WTC11 (cell line): ENCODE measurements at regions not wholly inside any gene's neighbourhood (a gene's known extent, or its start where the extent isn't known, plus 50 kb on each side); places are given as distances from the start of the nearest gene placed in this dataset.

Experiments used
- ATAC-seq: fragments of 200-7000 bp; cut with Tn5 transposase; 2 replicates; pipeline ENCODE4 v1.10.0; 2021; ENCODE audit warnings: mild to moderate bottlenecking, moderate library complexity
- CTCF ChIA-PET: fragments of 300-600 bp; sonication (Branson Sonifier 250); formaldehyde crosslinking; loops from one replicate; lab custom pipeline; 2021; ENCODE audit warnings: antibody characterized with exemption; lab: Charles Lee
- POLR2A ChIA-PET: fragments of 350-600 bp; sonication (Branson Sonifier 250); formaldehyde crosslinking; loops from one replicate; lab custom pipeline; 2021; ENCODE audit warnings: antibody characterized with exemption; lab: Charles Lee
- DNase-seq: peaks from one replicate; pipeline ENCODE4 v3.0.0; 2021; ENCODE audit warnings: low spot score
- H3K27ac Mint-ChIP-seq: 2 replicates; pipeline ENCODE4 v1.8.0; 2021; ENCODE audit warnings: mixed read lengths
- H3K27me3 Mint-ChIP-seq: 2 replicates; pipeline ENCODE4 v1.8.0; 2021; ENCODE audit warnings: low read depth, mild to moderate bottlenecking, moderate library complexity, mixed read lengths
- H3K36me3 Mint-ChIP-seq: 2 replicates; pipeline ENCODE4 v1.8.0; 2021; ENCODE audit warnings: mixed read lengths
- H3K4me1 Mint-ChIP-seq: 2 replicates; pipeline ENCODE4 v1.8.0; 2022; ENCODE audit warnings: mixed read lengths
- H3K4me3 Mint-ChIP-seq: 2 replicates; pipeline ENCODE4 v1.8.0; 2021; ENCODE audit warnings: mild to moderate bottlenecking, moderate library complexity, mixed read lengths
- H3K9me3 Mint-ChIP-seq: 2 replicates; pipeline ENCODE4 v1.8.0; 2021; ENCODE audit warnings: mixed read lengths
- CREB1 ChIP-seq: sonication (generic); formaldehyde crosslinking; IDR thresholded peaks from 2 replicates; pipeline ENCODE4 v1.8.0; 2023; ENCODE audit warnings: mild to moderate bottlenecking, missing genetic modification reagents
- CREM ChIP-seq: sonication (generic); formaldehyde crosslinking; IDR thresholded peaks from 2 replicates; pipeline ENCODE4 v1.8.1; 2022; ENCODE audit warnings: mild to moderate bottlenecking, missing genetic modification reagents, moderate library complexity
- FOXK1 ChIP-seq: sonication (generic); formaldehyde crosslinking; IDR thresholded peaks from 2 replicates; pipeline ENCODE4 v1.8.0; 2022; ENCODE audit warnings: mild to moderate bottlenecking, moderate library complexity, missing genetic modification reagents
- FOXP1 ChIP-seq: sonication (generic); formaldehyde crosslinking; IDR thresholded peaks from 2 replicates; pipeline ENCODE4 v1.8.0; 2022; ENCODE audit warnings: missing genetic modification reagents, mild to moderate bottlenecking, moderate library complexity, borderline replicate concordance
- GRHL2 ChIP-seq: fragments of 250-450 bp; sonication (Bioruptor Pico); IDR thresholded peaks from 2 replicates; pipeline ENCODE4 v1.8.0; 2022; ENCODE audit warnings: mild to moderate bottlenecking, moderate library complexity; ENCODE audit not compliant: insufficient replicate concordance, severe bottlenecking
- HMGA2 ChIP-seq: fragments of 250-450 bp; sonication (Bioruptor Pico); IDR thresholded peaks from 2 replicates; pipeline ENCODE4 v1.4.0; 2021; ENCODE audit warnings: mild to moderate bottlenecking, moderate library complexity
- KAT7 ChIP-seq: sonication (generic); formaldehyde crosslinking; IDR thresholded peaks from 2 replicates; pipeline ENCODE4 v1.8.1; 2023; ENCODE audit warnings: missing genetic modification reagents, mild to moderate bottlenecking, borderline replicate concordance
- NFATC4 ChIP-seq: fragments of 250-450 bp; sonication (Bioruptor Pico); IDR thresholded peaks from 2 replicates; pipeline ENCODE4 v1.9.0; 2021; ENCODE audit warnings: mild to moderate bottlenecking
- NR2C2 ChIP-seq: sonication (generic); formaldehyde crosslinking; IDR thresholded peaks from 2 replicates; pipeline ENCODE4 v1.8.0; 2022; ENCODE audit warnings: mild to moderate bottlenecking, missing genetic modification reagents
- OVOL2 ChIP-seq: fragments of 250-450 bp; sonication (Bioruptor Pico); IDR thresholded peaks from 2 replicates; pipeline ENCODE4 v1.9.0; 2021; ENCODE audit warnings: mild to moderate bottlenecking, borderline replicate concordance
- SMAD3 ChIP-seq: sonication (generic); formaldehyde crosslinking; IDR thresholded peaks from 2 replicates; pipeline ENCODE4 v1.8.0; 2022; ENCODE audit warnings: missing genetic modification reagents, mild to moderate bottlenecking, borderline replicate concordance
- SOX15 ChIP-seq: fragments of 250-450 bp; sonication (Bioruptor Pico); IDR thresholded peaks from 2 replicates; pipeline ENCODE4 v1.9.0; 2021; ENCODE audit warnings: mild to moderate bottlenecking
- TEAD1 ChIP-seq: sonication (generic); formaldehyde crosslinking; IDR thresholded peaks from 2 replicates; pipeline ENCODE4 v1.8.0; 2022; ENCODE audit warnings: mild to moderate bottlenecking, missing genetic modification reagents
- TEAD4 ChIP-seq: sonication (generic); formaldehyde crosslinking; IDR thresholded peaks from 2 replicates; pipeline ENCODE4 v1.8.0; 2022; ENCODE audit warnings: mild to moderate bottlenecking, missing genetic modification reagents
- TP53 ChIP-seq: sonication (generic); formaldehyde crosslinking; IDR thresholded peaks from 2 replicates; pipeline ENCODE4 v1.8.1; 2023; ENCODE audit warnings: mild to moderate bottlenecking, missing genetic modification reagents
- ZNF219 ChIP-seq: sonication (generic); formaldehyde crosslinking; IDR thresholded peaks from 2 replicates; pipeline ENCODE4 v1.8.0; 2023; ENCODE audit warnings: missing genetic modification reagents, mild to moderate bottlenecking, borderline replicate concordance
- ZNF263 ChIP-seq: sonication (generic); formaldehyde crosslinking; IDR thresholded peaks from 2 replicates; pipeline ENCODE4 v1.8.1; 2022; ENCODE audit warnings: low read depth, mild to moderate bottlenecking, moderate library complexity, missing genetic modification reagents
- ZNF396 ChIP-seq: fragments of 250-450 bp; sonication (Bioruptor Pico); IDR thresholded peaks from 2 replicates; pipeline ENCODE4 v1.8.0; 2021; ENCODE audit warnings: mild to moderate bottlenecking, moderate library complexity, borderline replicate concordance
- ZNF416 ChIP-seq: fragments of 250-450 bp; sonication (Bioruptor Pico); IDR thresholded peaks from 2 replicates; pipeline ENCODE4 v1.9.0; 2021; ENCODE audit warnings: mild to moderate bottlenecking, inconsistent platforms
- ZNF423 ChIP-seq: fragments of 250-450 bp; sonication (Bioruptor Pico); IDR thresholded peaks from 2 replicates; pipeline ENCODE4 v2.1.2; 2022; ENCODE audit warnings: mild to moderate bottlenecking, moderate library complexity
- ZNF512 ChIP-seq: sonication (generic); formaldehyde crosslinking; IDR thresholded peaks from 2 replicates; pipeline ENCODE4 v1.8.1; 2022; ENCODE audit warnings: missing genetic modification reagents, borderline replicate concordance
- TF ChIP-seq, protein P1 (sequence below): sonication (generic); formaldehyde crosslinking; IDR thresholded peaks from 2 replicates; pipeline ENCODE4 v1.8.0; 2022; ENCODE audit warnings: mild to moderate bottlenecking, missing genetic modification reagents
- TF ChIP-seq, protein P2 (sequence below): sonication (generic); formaldehyde crosslinking; conservative IDR thresholded peaks from 2 replicates; pipeline ENCODE4 v1.8.1; 2022; ENCODE audit warnings: mild to moderate bottlenecking, missing genetic modification reagents
- TF ChIP-seq, protein P3 (sequence below): fragments of 250-450 bp; sonication (Bioruptor Pico); IDR thresholded peaks from 2 replicates; pipeline ENCODE4 v2.1.2; 2022; ENCODE audit warnings: mild to moderate bottlenecking, moderate library complexity
- TF ChIP-seq, protein P4 (sequence below): sonication (generic); formaldehyde crosslinking; IDR thresholded peaks from 2 replicates; pipeline ENCODE4 v1.8.1; 2023; ENCODE audit warnings: mild to moderate bottlenecking, missing genetic modification reagents

DNA sequence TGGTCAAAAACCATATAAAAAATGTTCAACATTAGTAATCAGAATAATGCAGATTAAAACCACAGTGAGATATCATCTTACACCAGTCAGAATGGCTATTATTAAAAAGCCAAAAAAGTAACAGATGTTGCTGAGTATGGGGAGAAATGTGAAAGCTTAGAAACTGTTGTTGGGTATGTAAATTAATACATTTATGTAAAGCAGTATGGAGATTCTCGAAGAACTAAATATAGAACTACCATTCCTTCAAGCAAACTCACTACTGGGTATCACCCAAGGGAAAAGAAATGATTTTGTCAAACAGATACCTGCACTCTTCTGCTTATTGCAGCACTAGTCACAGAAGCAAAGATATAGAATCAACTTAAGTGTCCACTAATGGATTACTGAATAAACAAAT lies 576.4 kb upstream of the EPHA5 start (continued):
- TF ChIP-seq, protein P1, sequence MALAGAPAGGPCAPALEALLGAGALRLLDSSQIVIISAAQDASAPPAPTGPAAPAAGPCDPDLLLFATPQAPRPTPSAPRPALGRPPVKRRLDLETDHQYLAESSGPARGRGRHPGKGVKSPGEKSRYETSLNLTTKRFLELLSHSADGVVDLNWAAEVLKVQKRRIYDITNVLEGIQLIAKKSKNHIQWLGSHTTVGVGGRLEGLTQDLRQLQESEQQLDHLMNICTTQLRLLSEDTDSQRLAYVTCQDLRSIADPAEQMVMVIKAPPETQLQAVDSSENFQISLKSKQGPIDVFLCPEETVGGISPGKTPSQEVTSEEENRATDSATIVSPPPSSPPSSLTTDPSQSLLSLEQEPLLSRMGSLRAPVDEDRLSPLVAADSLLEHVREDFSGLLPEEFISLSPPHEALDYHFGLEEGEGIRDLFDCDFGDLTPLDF (CRISPR knock-in tag) = no peak
- TF ChIP-seq ZNF512 (no peak), ZNF219 (CRISPR knock-in tag) (no peak)
- TF ChIP-seq, all 79 proteins: peak for 0

DNA sequence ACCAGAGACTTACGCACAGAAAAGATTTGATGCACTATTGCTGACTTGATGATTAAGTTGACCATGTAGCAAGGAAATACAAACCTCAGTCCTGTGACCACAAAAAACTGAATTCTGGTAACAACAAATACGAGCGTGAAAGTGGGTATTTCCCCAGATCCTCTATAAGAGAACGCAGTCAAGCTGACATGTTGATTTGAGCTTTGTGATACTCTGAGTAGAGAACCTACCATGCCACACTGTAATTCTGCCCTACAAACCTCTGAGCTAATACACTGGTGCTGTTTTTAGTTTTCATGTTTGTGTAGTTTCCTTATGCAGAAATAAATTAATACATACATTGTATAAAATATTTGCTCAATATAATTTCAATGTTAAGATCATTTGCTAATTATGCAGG lies 565.6 kb upstream of the EPHA5 start:
- no peaks in the 10 kb centered on the region for H3K27me3 Mint-ChIP-seq
- ATAC-seq = no peak
- DNase-seq = no peak
- TF ChIP-seq ZNF263 (no peak), NR2C2 (CRISPR knock-in tag) (no peak), FOXK1 (no peak), NFATC4 (no peak), GRHL2 (CRISPR knock-in tag) (no peak)
- TF ChIP-seq, protein P2, sequence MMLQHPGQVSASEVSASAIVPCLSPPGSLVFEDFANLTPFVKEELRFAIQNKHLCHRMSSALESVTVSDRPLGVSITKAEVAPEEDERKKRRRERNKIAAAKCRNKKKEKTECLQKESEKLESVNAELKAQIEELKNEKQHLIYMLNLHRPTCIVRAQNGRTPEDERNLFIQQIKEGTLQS (CRISPR knock-in tag) = no peak
- H3K4me1 Mint-ChIP-seq = no peaks in the 10 kb centered on the region
- no peak overlapping the region for H3K27ac Mint-ChIP-seq
- CTCF ChIA-PET = no interaction called here
- no peaks in the 10 kb centered on the region for H3K36me3 Mint-ChIP-seq
- no peaks in the 10 kb centered on the region for H3K9me3 Mint-ChIP-seq
- H3K4me3 Mint-ChIP-seq = no peak overlapping the region
- POLR2A ChIA-PET = no interaction called here

DNA sequence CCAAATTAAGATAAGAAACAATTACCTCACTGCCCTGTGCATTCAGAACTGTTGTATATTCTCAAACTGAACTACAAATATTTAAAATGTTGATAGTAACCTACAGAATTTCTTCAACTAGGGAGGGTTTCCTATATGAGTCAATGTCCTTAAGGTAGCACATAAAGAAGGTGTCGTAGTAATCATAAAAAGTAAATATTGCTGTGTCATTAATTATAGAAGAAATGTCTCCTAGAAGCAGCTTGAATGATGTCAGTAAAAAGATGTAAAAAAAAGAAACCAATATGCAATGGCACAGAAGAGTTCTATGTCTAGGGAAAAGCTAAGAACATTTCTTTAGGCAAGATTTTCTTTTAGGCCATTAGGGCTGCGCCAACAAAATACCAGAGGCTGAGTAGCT lies 559.6 kb upstream of the EPHA5 start:
- no peak for DNase-seq
- H3K36me3 Mint-ChIP-seq = no peaks in the 10 kb centered on the region
- ChIA-PET POLR2A (no interaction called here), CTCF (no interaction called here)
- H3K9me3 Mint-ChIP-seq = no peaks in the 10 kb centered on the region
- no peak overlapping the region for H3K4me3 Mint-ChIP-seq
- H3K27ac Mint-ChIP-seq = no peak overlapping the region
- no peaks in the 10 kb centered on the region for H3K4me1 Mint-ChIP-seq
- TF ChIP-seq FOXP1 (CRISPR knock-in tag) (no peak), SMAD3 (CRISPR knock-in tag) (no peak), SOX15 (CRISPR knock-in tag) (no peak)
- no peak for ATAC-seq
- H3K27me3 Mint-ChIP-seq = no peaks in the 10 kb centered on the region

- no peaks in the 10 kb centered on the region for H3K36me3 Mint-ChIP-seq
- H3K27me3 Mint-ChIP-seq = no peaks in the 10 kb centered on the region
- H3K9me3 Mint-ChIP-seq = no peaks in the 10 kb centered on the region
- ATAC-seq (no peak), DNase-seq (no peak)
- no peak overlapping the region for H3K27ac Mint-ChIP-seq
- ChIA-PET CTCF (no interaction called here), POLR2A (no interaction called here)
- H3K4me1 Mint-ChIP-seq = no peaks in the 10 kb centered on the region
- no peak overlapping the region for H3K4me3 Mint-ChIP-seq
- TF ChIP-seq OVOL2 (CRISPR knock-in tag) (no peak), ZNF396 (CRISPR knock-in tag) (no peak), CREM (CRISPR knock-in tag) (no peak), ZNF416 (CRISPR knock-in tag) (no peak), HMGA2 (CRISPR knock-in tag) (no peak), CREB1 (CRISPR knock-in tag) (no peak), TP53 (CRISPR knock-in tag) (no peak), FOXK1 (no peak), TEAD4 (CRISPR knock-in tag) (no peak), ZNF423 (CRISPR knock-in tag) (no peak), KAT7 (CRISPR knock-in tag) (no peak), TEAD1 (CRISPR knock-in tag) (no peak)
- TF ChIP-seq, protein P3, sequence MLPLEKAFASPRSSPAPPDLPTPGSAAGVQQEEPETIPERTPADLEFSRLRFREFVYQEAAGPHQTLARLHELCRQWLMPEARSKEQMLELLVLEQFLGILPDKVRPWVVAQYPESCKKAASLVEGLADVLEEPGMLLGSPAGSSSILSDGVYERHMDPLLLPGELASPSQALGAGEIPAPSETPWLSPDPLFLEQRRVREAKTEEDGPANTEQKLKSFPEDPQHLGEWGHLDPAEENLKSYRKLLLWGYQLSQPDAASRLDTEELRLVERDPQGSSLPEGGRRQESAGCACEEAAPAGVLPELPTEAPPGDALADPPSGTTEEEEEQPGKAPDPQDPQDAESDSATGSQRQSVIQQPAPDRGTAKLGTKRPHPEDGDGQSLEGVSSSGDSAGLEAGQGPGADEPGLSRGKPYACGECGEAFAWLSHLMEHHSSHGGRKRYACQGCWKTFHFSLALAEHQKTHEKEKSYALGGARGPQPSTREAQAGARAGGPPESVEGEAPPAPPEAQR (CRISPR knock-in tag) = no peak
- TF ChIP-seq, protein P1 (CRISPR knock-in tag) = no peak
- TF ChIP-seq, protein P4, sequence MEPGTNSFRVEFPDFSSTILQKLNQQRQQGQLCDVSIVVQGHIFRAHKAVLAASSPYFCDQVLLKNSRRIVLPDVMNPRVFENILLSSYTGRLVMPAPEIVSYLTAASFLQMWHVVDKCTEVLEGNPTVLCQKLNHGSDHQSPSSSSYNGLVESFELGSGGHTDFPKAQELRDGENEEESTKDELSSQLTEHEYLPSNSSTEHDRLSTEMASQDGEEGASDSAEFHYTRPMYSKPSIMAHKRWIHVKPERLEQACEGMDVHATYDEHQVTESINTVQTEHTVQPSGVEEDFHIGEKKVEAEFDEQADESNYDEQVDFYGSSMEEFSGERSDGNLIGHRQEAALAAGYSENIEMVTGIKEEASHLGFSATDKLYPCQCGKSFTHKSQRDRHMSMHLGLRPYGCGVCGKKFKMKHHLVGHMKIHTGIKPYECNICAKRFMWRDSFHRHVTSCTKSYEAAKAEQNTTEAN (CRISPR knock-in tag) = no peak
These were observed 555.2 kb upstream of the EPHA5 start for GRCh38 chr4:66225539-66225938.
